Fibroblast of skin of left quadriceps (primary cell): ENCODE measurements at regions not wholly inside any gene's neighbourhood (a gene's known extent, or its start where the extent isn't known, plus 50 kb on each side); places are given as distances from the start of the nearest gene placed in this dataset.

Experiments
- DNase-seq, 2 experiments: peaks; one replicate each; pipeline ENCODE4 v3.0.0-alpha.2; 2013; ENCODE audit warnings: low read depth in 2 of 2

- no peak for DNase-seq
Observed at GRCh38 chr1:63198871-63199394, 123.4 kb upstream of the FOXD3 start.

- no peak for DNase-seq
Observed at GRCh38 chr1:63199706-63200335, 122.5 kb upstream of the FOXD3 start.

- DNase-seq = no peak
Observed at GRCh38 chr1:63200676-63201075, 121.7 kb upstream of the FOXD3 start.

- DNase-seq = no peak
Observed at GRCh38 chr1:63203641-63204040, 118.7 kb upstream of the FOXD3 start.

GRCh38 chr1:63205776-63206175 lies 116.6 kb upstream of the FOXD3 start:
- DNase-seq = no peak

GRCh38 chr1:63214553-63214952 lies 107.8 kb upstream of the FOXD3 start:
- DNase-seq = no peak

- DNase-seq = no peak
Observed at GRCh38 chr1:63223426-63223825, 98.9 kb upstream of the FOXD3 start.

- DNase-seq = no peak
Observed at GRCh38 chr1:63230722-63231121, 91.6 kb upstream of the FOXD3 start.

GRCh38 chr1:63238721-63239120 lies 83.6 kb upstream of the FOXD3 start:
- DNase-seq = no peak

- no peak for DNase-seq
Observed at GRCh38 chr1:63245186-63245585, 77.2 kb upstream of the FOXD3 start.

- no peak for DNase-seq
Observed at GRCh38 chr1:63248216-63248615, 74.2 kb upstream of the FOXD3 start.

GRCh38 chr1:63255153-63255552 lies 67.2 kb upstream of the FOXD3 start:
- DNase-seq = no peak

GRCh38 chr1:63261736-63262458 lies 60.5 kb upstream of the FOXD3 start:
- no peak for DNase-seq

- DNase-seq = no peak
Observed at GRCh38 chr1:63262459-63262770, 60.0 kb upstream of the FOXD3 start.

- no peak for DNase-seq
Observed at GRCh38 chr1:63264161-63264560, 58.2 kb upstream of the FOXD3 start.

GRCh38 chr1:63266857-63267256 lies 55.5 kb upstream of the FOXD3 start:
- DNase-seq = no peak

- DNase-seq = no peak
Observed at GRCh38 chr1:63268876-63269275, 53.5 kb upstream of the FOXD3 start.

- no peak for DNase-seq
Observed at GRCh38 chr1:63269571-63269970, 52.8 kb upstream of the FOXD3 start.
